ENCODE measurements at regions not wholly inside any gene's neighbourhood (a gene's known extent, or its start where the extent isn't known, plus 50 kb on each side); places are given as distances from the start of the nearest gene placed in this dataset.

DNA sequence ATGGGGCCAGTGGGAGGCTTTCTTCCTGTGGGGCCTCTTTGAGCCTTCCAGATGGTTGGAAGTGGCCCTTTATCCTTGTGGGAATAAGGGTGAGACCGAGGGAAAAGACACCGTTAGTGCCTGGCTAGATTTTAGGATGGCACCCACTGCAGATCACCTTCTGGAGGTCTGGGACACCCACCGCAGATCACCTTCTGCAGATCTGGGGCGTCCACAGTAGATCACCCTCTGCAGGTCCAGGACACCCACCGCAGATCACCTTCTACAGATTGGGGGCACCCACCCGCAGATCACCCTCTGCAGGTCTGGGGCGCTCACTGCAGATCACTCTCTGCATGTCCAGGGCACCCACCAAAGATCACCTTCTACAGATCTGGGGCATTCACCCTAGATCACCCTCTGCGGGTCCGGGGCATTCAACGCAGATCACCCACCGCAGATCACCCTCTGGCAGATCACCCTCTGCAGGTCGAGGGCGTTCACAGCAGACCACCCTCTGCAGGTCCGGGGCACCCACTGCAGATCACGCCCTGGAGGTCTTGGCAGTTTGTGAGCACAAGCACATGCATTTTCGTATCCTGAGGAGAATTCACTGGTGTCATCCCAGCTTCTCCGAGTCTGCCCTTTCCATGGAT is 153.4 kb upstream of the TSHZ3 start:
- no peak for DNase-seq

DNA sequence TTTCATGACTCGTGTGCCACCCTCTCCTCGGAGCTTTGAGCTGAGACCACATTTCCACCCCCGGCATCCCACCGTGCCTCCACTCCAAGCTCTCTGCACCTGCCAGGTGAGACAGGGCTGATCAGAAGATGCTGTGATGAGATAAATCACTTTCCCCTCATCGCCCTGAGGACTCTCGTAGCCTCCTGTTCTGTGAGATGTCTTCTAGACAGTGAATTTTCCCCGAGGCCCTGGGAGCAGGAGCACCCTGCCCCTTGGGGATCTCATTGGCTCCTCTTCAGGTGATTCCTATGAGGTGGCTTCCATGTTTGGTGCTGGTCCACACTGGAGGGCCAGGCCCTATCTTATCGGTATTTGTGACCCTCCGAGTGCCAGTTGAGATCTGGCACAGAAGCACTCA is 154.0 kb upstream of the TSHZ3 start:
- DNase-seq = no peak

DNA sequence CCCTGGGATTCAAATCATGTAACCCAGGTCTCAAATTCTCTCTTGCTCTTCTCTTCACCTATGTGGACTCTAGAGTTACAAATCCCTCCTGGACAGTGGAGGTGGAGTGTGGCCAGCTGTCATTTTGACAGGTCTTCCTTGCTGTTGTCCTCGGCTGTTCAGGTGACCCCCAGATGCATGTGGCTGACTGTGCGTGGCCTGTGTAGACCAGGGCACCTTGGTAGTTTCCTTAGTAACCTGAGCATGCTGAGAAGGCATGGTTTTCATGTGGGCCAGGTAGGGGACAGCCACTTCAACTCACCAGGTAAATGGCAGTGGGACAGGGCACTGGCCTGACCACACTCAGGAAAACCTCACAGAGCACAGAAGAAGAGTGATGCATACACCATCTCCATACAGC is 155.0 kb upstream of the TSHZ3 start:
- no peak for DNase-seq

DNA sequence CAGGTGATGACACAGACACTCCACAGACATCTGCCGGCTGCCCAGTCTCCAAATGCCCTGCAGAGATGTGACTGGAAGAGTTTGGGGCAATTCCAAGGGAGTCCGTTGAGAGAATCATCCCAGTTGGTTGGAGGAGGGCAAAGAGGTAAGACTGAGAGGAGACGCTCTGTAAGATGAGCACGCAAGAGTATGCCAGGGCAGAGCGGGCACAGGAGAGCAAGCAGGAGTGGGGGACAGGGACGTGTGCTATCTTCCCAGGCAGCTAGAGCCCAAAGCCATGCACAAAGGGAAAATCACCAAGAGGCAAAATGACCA is 156.3 kb upstream of the TSHZ3 start:
- no peak for DNase-seq

DNA sequence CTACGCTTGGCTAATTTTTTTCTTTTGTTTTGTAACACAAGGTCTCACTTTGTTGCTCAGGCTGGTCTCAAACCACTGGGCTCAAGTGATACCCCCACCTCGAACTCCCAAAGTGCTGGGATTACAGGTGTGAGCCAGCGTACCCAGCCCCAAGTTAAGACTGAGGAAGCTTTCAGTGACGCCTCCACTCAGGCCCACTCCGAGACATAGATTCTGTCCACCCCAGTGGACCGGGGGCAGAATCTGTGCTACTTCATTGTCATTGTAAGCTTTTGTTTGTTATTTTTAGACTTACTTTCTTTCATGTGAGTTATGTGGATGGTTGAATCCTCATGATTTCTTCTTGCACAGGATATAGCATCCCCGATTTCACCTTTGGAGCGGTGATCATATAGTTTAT is 156.9 kb upstream of the TSHZ3 start:
- no peak for DNase-seq

DNA sequence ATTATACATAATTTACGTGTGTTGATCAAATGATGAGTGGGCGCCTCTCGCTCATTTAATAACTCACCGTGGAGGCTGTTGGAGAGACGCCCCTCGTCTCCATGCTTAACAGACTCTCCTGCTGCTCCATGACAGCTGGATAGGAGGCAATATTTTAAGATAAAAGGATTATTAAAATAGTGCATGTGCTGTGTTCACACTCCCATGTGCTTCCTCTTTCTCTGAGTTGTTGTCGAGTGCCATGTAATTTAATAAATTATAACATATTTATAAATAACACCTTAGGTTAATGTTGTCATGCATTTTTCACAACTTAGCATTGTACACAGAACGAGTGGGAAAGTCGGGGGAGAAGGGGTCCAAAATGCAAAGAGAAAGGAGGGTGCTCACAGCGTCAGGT is 161.4 kb upstream of the TSHZ3 start:
- no peak for DNase-seq

DNA sequence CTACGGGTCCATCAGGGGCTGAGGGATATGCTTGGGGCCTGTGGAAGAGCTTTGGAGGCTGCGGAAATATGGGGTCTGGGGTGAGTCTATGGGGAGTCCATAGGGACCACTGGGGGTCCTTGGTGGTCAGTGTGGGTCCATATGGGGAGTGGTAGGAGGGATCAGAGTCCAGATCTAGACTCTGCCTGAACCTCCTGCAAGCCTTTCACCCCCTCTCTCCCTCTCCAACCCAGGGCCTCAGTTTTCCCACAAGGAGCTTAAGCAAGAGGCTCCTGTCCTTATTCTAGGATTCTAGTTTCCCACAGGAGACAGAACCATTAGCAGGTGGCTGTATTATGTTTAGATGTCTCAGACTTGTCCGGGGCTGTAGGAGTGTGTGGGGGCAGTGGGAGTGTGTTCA is 161.9 kb upstream of the TSHZ3 start:
- no peak for DNase-seq

DNA sequence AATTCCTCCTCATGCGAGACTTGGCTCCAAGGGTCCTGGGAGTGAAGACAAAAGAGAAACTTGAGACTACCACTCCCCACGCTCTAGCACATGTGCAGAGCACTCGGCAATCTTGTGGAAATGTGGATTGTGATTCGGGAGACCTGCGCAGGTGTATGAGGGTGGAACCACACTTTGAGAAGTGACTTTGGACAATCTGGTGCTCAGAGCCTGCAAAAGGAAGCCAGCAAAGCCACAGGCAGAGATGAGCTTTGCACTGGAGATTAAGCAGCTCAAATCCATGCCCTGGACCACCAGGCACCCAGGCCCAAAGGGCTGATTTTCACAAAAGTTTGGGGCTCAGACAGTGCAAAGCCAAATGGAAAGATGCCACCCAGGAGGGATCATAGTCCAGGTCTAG is 162.5 kb upstream of the TSHZ3 start:
- DNase-seq = no peak

DNA sequence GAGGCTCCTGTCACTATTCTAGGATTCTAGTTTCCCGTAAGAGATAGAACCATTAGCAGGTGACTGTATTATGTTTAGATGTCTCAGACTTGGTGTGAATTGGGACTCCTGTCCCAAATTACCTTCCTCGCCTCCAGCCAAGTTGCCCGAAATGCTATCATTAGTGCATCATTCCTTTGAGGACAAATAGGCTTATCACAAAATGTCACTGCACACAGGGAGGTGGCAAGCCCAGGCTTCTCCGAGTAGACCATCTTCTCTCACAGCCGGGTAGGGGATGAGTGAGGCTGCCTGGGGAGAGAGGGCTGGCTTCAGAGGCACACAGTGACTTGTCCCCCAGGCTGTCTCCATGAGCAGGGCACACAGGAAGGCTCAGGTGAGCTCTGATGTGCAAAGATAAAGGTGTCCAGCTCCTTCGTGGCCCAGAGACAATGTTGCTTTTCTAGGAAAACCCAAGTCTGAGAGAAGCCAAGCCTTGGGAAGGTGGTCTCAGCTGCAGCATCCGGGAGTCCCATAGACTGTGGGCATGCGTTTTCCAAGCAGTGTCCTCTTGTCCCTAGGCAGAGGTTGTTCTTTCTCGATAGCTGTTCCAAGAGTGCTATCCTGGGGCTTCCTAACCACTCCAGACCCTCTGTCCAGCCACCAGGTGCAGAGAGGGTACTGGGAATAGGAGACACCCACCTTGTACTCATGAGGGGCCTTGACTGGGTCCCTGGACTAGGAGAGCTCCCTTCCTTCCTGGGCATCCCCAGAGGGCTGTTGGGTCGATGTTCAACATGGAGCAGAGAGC is 163.1 kb upstream of the TSHZ3 start:
- DNase-seq = no peak

DNA sequence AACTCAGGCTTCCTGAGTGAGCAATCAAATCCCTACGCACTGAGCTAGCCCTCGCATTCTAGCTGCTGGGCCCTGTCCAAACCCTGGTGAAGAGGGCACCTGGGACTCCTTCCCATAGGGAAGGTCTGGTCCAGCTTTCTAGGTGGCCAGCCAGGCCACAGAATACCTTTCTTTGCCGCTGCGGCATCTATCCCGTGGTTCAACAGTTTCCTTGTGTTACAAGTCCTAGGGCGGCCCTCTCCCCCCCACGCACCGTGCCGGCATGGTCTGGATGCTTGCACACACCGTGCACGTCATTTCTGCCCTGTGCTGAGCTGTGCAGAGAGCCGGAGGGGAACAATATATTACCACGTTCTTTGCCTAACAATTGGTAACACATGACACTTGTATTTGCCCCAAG is 164.6 kb upstream of the TSHZ3 start:
- no peak for DNase-seq

DNA sequence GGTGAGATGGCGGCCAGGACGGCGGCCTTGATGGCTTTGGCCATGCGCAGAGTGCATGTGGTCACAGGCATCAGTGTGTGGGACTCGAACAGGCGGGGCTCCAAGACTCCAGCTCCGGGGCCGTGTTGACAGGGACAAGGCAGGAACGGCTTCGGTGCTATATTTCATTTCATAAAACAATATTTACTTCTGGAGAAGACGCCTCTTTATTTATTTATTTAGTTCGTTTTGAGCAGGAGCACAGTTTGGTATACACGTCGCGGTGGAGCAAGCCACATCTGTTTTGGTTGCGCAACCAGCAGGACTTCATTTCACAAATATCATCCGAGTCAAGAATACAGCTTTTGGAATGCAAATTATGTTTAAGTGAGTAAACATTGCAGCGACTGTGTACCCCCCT is 166.7 kb upstream of the TSHZ3 start:
- DNase-seq = peak; percentile 2

DNA sequence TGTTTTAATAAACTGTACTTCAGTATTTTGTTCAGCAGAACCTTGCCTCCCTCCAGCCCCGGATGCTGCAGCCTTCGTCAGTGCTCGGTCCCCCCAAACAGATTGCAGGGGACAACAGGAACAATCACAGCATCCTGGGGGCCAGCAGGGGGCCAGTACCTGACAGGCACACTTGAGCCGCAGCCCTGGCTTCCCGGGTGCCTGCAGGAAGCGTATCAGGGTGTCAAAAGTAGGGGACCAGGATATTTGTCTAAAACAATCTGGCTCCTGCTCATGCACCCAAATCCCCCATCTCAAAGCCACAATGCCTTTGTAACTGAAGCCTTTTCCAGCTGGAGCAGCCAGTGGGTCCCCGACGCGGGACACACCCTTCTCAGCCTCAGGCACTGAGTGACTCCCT is 167.5 kb upstream of the TSHZ3 start:
- no peak for DNase-seq

DNA sequence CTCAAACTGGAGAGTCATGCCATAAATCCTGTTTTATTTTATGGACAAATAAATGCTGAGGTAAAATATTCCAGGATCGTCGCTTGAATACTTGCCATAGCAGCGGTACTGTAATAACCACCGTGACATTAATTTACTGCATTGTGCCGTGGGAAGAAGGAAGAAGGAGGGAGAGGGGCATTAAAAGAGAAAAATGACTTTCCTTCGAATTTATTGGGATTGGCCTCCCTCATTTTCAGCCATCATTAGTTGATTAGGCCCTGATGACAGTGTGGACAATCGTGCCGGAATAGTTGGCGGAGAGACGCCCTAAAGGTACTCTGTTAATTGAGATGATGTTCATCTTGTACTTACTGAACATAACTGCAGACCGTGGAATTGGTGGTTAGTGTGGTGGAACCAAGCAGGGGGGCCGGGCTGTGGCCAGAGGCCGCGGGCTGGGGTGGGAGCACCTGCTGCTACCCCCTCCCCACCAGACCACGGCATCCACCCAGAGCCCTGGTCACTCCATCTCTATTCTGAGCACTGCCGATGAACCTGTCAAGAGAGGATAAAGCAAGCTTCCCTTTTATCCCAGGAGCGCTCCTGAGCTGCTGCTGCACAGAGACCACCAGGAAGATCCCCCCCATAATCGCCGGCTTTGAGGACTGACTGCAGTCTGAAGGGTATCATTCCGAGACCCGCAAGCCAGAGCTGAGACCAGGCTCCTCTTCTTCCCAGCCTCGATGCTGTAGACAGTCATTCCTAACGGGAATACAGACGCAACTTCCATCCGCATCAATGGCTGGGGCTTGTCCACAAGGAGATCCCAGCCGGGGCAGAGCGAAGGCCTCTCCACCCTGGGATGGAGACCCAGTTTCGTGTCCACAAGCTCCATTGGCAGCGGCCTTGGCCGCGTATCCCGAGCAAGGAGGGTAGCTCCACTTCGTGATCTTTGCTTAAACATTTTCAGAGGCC is 168.3 kb upstream of the TSHZ3 start:
- no peak for DNase-seq

DNA sequence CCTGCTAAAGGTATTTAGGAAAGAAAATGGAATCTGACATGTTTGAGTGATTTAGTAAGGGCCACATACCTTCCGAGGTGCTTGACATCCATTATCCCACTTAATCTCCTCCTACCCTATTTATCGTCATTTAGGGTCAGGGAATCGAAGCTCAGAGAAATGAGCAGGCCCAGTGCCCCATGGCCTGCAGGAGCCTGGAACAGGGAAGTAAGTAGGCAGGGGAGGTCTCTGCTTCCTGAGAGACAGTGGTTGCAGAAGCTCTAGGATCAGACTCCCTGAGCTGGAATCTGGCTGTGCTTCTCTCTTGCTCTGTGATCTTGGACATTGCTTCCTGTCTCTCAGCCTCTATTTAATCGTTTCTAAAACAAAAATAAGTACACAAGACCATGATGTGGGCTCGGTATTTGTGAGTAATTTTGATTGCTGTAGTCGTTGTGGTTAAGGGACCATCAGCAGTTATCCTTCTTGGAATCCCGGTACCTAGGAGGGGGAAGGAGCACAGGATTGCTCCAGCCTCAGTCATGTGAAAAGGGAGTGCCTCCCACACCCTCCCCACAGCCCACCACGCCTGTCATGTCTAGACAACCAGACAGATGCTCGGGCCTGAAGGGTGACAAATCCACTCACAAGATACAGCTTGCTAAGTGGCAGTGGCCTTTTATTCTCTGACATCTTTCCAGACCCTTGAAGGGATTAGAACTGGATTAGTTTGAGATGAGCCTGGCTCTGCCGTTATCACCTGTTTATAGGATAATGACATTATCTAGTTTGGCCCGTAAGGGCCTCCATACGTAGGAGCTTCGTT is 169.2 kb upstream of the TSHZ3 start:
- DNase-seq = no peak

DNA sequence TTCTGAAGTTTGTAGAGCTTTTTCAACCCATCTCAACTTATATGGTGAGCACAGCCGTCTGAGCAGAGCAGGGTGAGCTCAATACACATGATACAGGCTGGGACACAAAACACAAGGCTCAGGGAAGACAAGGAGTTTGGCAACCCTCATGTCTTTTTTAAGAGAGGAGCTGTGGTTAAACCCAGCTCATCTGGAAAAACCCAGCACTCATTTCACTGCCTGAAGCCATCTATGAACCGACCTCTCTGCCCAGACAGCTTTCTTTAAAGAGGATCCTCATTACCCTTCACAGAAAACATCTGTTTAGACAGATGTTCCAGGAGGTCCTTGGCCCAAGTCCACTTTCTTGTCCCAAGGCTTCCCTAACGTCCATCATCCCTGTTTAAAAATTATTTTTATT is 170.0 kb upstream of the TSHZ3 start:
- no peak for DNase-seq

DNA sequence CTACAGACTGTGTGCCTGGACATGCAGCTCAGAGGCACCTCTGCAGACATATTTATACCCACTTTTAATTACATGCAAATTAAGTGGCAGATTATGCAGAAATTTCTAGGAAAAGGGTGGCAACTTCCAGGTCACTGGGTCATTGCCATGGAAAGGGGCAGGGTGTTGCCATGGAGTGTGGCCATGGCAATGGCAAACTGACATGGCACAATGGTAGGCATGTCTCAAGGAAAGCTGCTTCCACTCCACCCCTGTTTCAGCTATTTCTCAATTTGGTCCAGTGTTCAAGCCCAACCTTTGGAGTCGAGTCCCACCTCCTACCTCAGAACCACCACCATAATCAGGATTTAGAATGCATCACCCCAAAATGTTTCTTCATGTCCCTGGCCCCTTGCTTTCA is 170.7 kb upstream of the TSHZ3 start:
- no peak for DNase-seq

DNA sequence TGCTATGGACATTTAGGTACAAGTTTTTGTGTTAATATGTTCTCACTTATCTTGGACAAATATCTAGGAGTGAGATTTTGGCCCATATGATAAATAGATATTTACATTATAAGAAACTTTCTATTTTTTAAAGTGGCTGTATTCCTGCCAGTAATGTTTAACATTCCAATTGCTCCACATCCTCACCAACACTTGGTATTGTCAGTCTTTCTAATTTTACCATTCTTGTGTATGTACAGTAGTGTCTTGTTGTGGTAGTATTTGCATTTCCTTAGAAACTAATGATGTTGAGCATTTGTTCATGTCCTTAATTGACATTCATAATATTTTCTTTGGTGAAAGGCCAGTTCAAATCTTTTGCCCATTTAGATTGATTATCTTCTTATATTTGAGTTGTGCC is 171.4 kb upstream of the TSHZ3 start:
- DNase-seq = no peak

DNA sequence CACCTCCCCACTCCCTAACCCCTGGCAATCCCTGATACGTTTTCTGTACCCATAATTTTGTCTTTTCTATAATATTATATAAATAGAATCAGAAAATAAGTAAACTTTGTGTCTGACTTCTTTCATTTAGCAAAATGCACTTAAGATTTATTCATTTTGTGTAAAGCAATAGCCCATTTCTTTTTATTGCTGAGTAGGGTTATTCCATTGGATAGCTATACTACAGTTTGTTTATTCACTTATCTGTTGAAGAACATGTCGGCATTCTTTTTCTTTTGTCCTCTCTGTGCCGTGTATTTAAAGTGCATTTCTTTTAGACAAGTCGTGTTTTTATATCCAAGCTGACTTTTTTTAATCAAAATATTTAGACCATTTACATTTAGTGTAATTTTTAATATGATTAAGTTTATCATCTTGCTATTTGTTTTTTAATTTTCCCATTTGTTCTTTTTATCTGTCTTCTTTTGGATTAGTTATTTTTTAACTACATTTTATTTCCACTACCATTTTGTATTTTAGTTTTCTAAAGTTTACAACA is 176.4 kb upstream of the TSHZ3 start:
- DNase-seq = no peak

DNA sequence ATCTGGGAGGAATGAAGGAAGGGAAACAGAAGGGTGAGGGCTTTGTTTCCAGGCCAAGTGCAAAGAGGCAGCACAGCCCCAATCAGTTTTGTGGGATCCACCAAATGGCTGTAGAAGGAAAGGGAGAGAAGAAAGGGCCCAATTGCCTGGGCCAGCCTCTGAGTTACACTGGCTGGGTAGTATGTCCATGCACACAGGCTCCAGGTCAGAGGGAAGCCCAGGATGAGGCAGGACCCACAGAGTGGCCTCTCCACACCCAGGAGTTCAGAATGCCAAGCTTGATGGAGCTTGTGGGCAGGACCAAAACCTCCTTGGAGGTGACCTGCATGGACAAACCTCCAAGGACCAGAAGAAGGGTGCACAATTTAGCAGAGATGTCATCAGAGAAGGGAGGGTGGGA is 178.2 kb upstream of the TSHZ3 start:
- no peak for DNase-seq

DNA sequence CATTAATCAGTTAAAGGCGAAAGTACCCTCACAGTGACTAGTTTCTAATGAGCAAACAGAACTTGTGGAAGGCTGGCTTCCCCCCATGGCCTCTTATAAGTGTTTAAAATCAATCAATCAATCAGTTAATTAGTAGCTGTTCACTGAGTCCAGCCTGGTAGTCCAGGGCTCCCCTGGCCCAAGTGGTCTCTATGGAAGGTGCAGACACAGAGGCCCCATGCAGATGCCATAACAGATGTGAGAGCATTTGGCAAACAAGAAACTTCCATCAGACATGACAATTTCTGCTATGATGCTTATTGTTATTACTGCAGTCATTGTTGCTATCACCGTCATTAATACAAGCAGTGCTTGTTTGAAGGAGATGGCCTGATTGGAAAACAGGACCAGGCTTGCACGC is 179.0 kb upstream of the TSHZ3 start:
- DNase-seq = no peak

DNA sequence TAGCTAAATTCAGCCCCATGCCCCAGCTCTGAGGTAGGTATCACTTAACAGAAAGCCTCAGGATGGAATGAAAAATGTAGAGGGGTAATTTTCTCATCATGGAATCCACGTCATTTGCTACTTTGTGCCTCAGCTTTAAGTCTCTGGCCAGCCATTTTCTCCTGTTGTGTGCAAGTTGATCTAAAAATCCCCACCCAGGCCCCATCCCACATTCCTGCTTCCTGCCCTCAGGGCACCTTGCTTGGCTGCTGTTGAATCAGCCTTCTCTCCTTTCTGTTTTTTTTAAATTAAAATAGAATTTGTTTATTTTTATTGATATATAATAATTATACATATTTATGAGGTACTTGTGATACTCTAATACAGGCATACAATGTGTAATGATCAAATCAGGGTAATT is 179.9 kb upstream of the TSHZ3 start:
- no peak for DNase-seq

DNA sequence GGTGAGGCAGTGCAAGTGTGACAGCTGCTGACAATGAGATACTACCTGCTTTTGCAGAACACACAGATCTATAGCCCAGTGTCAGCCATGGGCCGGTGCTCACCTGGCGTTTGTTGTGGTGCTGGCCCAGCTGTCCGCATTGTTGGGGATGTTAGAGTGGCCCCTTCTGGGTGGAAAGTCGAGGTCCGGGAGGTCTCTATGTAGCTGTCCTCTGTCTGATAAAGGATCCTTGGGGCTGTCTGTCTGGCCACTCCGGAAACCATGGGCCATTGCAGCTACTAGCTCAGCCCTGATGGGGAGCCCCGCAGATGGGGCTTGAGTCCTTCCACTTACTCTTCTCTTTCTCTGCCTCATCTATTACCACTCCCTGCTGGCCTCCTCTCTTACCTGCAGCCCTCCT is 181.5 kb upstream of the TSHZ3 start:
- no peak for DNase-seq

DNA sequence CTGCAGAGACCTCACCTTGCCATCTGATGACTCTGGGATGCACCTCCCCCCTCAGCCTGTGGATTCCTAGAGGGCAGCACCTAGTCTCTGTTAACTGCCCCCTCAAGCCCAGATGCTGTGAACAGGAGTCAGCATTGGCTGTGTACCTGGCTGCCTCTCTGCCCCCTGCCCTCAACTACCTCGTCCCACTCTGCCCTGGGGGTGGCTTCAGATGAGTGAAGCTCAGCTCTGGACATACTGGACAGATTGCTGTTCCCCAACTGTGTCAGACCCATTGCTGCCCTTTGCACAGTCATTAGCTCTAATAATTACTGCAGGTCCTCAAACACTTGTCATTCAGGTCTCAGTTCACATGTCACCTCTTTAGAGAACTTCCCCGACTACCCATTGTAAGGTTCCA is 182.1 kb upstream of the TSHZ3 start:
- DNase-seq = no peak

All from fibroblast of upper back skin (primary cell).